ENCODE measurements at regions not wholly inside any gene's neighbourhood (a gene's known extent, or its start where the extent isn't known, plus 50 kb on each side); places are given as distances from the start of the nearest gene placed in this dataset.

DNA sequence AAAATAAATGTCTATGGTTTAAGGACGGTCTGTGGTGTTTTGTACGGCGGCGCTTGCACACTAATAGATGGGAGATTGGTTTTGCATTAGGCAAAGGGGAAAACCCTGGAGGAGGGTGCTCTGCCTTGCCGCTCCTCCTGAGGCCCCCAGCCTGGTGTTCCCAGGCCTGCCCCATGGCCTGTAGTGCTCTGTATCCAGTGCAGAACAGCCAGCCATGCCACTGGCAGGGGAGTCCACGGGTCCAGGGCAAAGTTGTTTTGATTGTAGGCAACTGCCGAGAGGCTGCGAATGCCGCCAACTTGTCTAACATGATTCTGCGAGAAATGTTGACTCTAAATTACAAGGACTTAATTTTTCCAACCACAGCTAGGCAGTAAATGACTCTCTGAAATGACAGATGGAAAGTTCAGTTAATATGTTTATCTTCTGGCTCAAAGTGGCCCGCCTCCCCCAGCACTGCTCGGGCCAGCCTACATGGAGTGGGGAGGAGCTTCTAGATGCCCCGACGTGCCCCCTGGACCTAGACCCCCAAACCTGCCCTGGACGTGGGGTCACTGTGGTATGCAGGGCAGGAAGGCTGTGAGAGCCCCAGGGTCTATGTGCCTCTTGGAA, 104.6 kb upstream of the GDF10 start:
- no peak for DNase-seq

DNA sequence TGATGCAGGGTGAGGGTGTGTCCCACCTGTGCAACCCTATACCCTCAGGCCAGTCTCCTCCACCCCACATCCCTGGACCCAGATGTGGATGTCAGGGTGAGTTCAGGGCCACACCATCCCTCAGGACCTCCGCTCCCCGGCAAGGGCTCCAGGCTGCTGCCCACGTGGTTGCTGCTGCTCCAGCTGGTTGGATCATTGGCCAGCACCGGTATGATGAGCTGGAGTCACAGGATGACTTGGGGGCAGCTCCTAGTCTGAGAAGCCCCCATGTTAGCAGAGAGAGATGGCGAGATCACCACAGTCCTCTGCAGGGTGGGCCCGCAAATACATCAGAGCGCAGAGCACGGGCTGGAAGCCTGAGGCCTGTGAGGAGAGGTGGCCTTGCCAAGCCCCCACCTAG, 103.3 kb upstream of the GDF10 start:
- no peak for DNase-seq

DNA sequence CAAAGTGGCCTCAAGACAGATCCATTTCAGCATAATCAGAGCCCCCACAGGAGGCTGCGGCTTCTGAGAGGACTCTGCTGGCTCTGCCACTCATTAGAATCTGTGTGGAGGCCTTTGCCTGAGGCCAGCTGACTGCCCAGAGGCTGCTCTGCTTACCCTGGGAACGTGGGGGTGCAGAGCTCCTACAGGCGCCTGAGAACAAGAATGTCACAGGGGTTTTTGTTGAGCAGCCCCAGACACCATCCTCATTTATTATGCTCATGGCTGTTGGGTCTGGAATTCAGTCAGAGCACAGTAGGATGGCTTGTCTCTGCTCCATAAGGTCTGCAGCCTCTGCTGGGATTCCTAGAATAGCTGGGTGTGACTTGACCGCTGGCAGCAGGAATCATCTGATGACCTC, 101.8 kb upstream of the GDF10 start:
- DNase-seq = no peak

DNA sequence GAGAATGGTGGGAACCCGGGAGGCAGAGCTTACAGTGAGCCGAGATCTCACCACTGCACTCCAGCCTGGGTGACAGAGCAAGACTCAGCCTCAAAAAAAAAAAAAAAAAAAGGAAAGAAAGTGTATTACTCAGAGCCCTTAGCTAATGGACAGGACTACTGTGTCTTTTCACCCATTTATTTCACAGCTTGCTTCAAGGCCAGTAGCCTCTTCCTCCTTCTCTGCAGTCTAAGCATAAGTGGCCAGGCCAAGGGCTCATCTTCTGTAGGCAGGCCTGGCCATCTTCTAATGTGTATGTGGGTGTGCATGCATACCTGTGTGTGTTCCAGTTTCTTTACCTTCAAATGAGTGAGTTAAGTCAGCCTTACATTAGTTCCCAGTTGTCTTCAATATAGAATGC, 94.8 kb upstream of the GDF10 start:
- DNase-seq = no peak

DNA sequence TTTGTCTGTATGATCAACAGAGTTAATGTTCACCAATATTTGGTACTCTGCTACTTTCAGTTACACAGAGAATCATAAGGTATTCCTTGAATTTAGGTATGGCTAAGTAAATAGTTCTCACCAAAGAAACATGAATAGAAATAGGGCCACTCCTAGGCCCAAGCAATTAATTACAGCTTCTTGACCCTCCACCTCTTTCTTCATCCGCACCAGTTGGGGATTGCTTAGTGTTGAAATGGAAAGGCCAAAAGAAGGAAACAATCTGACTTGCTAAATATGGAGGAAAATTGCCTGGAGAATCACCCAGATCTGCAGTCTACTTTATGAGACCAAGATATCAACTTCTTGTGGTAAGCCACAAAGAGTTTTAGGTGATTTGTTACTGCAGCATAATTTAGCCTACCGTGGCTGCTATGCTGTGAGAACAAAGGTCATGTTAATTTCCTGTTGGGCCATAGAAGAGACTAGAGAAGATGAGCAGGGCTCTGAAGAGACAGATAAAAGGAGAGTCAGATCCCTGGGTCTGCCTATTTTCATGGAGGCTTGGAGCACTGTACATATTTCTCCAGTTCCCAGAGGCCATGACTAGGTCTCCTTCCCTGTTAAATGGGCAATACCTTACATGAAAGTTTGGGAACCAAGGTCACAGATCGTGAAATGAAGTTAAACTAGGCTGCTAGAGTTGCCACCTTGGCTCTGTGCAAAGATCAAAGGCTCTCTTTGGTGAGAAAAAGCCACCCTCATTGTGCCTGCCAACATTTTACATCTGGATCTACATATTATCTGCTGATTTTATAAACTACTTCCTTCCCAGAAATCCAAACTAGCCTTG, 93.3 kb upstream of the GDF10 start:
- no peak for DNase-seq

DNA sequence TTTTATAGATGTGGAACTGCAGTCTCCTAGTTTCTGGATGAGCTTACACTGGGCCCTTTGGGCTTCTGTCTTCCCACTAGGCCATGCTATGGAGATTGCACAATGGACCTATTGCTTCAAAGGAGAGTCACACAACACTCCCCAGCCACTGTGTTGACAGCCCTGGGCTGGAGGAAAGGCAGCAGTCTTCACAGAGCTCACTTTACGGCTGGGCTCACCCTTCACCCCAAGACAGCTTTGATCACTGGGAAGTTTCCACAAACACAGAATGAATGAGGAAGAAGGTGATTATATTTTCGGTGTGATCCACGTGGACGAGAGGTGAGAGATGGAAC, 92.7 kb upstream of the GDF10 start:
- DNase-seq = no peak

DNA sequence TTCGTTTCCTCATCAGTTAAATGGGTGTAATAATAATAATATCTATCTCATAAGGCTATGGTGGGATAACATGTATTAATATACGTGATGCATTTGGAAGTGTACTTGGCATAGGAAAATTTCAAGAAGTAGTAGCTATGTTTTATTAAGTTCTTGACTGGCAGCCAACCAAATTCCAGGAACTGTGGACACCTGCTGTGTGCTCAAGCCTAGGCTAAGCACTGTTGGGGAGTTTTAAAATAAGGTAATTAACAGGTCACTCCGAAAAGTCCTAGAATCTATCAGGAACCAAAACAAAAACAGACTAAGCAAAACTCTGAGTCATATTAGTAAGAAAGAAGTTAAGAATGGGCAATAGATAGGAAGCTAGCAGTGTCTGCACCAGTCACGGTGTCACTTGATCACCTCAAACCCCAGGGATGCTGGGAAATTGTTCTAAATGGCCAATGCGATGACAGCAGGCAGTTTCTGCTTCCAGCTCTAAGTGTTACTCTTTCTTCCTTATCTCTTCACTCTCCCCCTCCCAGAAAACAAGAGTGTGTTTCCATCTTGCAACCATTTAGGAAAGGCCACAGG, 92.0 kb upstream of the GDF10 start:
- no peak for DNase-seq

DNA sequence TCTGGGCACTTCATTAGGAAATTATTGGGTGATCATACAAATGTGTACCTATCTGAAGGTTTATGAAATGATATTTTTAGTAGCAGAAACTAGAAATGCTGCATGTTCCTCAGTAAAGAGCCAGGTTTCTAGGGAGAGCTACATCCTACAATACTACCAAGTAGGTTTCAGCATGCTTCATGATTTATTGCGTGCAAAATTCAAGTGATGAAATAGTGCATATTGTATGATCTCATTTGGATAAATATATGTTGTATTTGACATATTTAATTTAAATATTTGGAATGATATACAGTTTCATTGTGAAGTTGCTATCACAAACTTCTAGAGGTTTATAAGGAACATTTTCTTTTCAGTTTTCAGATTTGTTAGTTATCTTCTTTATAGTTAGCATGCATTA, 90.5 kb upstream of the GDF10 start:
- DNase-seq = no peak

DNA sequence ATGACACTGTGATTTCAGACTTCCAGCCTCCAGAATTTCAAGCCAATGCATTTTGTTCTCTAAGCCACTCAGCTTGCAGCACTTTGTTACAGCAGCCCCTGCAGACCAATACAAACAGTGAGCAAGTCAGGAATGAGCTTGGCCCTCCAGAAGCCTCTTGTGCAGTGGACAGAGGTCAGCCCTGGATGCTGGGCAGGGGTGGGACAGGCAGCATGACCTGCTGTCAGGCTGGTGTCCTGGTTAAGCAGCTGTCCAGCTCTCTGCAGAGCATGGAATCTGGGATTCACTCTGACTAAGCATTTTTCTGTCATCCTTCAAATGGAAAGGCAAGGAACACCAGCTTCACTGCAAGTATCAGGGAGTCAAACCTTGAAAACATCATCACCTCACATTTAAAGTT, 85.5 kb upstream of the GDF10 start:
- no peak for DNase-seq

DNA sequence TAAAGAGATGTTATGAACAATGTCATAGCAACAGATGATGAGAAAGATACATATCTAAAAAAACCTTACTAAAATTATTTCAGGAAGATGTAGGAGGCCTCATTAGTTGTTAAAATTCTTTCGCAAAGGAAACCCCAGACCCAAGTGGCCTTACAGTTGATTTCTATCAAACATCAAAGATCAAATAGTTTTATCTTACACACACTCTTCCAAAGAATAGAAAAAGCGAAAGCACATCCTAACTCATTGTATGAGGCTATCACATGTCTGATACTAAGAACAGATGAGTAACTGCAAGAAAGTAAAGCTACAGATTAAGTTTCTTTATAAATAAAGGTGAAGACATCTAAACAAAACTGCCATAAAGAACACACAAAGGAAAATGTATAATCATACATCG, 82.9 kb upstream of the GDF10 start:
- DNase-seq = no peak

DNA sequence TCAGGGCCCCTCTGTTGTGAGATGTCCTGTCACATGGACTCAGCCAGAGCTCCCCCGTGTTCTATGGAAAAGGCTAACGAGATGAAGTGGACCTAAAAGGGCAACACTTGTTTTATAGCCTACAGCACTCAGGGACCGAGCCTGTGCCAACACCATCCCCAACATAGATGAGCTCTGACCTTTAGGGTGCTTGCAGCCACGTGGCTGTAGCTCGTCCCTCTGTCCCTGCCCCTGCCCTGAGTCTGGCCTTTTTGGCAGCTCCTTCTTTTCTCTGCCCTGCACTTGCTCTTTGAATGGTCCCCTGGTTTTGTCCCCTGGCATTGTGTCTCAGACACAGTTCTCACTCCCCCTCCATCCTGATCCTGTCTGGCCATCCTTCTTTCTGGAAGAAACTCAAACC, 81.2 kb upstream of the GDF10 start:
- no peak for DNase-seq

DNA sequence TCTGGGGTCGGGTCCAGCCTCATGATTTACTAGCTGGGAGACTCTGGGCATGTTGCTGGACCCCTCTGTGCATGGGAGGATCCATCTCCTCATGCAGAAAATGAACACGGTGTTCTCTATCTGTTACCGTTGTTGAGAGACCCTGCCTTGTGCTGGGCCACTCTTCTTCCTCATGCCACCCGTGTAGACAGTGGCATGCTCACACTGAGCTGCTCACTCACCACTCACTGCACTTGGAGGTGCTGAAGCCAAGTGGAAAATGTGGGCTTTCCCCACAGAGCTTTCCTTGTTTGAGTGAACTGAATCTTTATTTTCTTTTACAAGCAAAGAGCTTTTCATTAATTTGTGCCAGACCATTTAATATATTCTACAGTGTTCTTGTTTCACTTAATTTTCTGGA, 77.5 kb upstream of the GDF10 start:
- DNase-seq = no peak

DNA sequence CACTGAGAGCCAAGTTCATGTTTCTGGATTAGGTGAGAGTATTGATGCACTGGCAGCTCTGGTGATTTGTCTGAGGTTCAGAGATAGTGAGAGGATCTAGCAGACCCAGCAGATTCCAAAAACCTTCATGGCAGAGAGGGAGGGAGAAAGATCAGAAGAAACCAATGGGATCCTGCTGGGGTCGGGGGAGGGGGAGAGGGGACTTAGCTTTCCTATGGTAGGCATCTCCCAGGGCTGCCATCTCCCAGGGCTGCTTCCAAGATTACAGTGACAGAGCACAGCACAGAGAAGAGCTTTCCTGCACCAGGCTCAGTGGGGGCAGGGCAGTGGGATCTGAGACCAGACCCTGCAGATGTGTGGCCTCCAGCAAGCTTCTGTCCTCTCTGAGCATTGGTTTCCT, 76.8 kb upstream of the GDF10 start:
- no peak for DNase-seq

DNA sequence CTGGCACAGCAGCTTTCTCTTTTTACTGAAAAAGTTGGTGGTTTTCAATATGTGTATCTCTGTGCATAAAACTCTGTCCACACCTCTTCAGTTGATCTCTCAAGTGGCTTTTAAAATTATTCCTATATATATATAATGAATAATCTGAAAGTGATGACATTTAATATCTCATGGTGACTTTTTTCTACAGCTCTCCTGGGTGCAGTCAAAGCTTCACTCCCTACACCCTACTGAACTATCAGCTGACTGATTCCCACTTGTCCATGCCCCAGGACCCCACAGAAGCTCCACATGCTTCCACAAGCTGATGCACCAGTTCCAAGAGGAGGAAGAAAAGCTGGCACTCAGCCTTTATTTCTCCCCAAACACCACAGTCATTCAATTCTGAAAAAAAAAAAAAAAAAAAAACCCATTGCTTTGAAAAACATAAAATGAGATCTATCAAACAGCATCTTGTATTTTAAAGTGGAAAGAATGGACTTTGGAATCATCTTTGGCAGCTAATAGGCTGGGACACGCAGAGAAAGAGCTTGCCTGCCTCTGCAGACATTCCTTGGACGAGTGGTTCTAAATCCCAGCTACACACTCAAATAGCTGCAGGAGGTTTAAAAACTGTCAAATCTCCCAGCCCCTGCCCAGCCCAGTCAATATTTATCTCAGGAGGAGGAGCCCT, 75.3 kb upstream of the GDF10 start:
- no peak for DNase-seq

DNA sequence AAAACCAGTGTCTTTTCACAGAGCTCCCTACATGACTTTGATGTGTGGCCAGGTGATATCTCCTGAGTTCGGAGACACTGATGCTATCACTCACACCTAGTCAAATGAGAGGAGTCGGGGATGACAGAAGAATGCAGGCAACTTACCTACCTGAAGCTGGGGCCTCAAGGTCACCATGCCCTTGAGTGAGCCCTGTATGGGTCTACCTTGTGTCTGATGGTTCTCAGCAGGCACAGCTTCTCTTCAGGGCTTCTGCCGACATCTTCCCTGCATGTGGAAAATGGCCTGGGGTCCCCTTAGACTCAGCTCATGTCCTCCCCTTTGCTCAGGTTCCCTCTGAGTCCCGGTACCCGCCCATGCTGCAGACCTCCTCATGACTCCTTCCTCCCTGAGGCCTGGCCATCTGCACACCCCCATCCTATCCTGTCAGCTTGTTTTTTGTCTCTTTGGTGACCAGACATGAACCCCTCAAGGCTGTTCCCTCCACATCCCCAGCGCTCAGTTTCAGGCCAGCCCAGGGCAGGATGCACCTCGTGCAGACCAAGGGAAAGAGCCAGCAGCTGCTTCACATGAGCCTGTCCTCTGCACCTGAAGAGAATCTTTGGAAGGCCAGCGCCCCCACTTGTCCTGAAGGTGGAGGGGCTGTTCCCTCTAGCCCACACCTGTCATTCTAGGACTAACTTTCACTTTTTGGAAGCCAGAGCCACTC, 74.6 kb upstream of the GDF10 start:
- DNase-seq = no peak

DNA sequence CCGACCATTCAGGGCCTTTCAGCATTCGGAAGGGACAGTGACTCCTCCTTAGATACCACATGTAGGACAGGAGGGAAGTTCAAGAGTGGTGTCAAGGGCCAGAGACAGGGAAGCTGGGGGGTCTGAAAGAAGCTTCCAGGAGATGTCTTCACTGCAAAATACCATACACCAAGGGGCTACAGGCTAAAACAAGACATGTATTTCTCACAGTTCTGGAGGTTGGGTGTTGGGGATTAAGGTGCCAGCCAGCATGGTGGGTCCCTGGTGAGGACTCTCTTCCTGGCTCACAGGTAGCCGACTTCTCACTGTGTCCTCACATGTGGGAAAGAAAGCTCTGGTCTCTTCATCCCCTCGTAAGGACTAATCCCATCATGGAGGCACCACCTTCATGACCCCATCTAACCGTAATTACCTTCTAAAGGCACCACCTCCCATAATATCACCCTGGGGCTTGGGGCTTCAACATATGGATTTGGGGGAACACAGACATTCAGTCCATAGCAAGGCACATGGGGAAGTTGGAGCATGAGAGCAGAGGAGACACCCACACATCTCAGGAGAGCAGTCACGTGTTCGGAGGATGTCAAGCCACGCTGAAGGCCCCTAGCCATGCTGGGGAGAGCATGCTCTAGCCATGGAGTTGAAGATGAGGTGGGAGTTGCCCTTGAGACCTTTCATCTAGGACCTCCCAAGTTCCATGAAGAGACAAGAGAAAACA, 73.9 kb upstream of the GDF10 start:
- DNase-seq = no peak

DNA sequence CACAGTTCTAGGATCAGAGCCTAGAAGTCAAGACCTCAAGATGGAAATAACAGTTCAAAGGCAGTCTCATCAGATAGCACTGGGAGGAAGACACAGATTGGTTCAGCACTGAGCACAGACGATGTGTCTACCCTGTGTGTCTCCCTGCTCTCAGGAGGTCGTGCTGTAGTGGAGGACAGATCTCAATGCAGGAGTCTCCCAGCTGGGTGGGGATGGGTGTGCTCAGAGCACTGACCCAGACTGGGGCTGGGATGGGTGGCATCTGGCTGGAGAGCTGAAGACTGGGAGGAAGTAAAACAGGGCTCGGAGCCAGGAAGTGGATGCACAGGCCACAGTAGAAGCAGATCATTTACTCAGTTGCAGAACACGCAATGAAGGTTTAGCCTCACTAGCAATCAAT, 69.5 kb upstream of the GDF10 start:
- DNase-seq = no peak

DNA sequence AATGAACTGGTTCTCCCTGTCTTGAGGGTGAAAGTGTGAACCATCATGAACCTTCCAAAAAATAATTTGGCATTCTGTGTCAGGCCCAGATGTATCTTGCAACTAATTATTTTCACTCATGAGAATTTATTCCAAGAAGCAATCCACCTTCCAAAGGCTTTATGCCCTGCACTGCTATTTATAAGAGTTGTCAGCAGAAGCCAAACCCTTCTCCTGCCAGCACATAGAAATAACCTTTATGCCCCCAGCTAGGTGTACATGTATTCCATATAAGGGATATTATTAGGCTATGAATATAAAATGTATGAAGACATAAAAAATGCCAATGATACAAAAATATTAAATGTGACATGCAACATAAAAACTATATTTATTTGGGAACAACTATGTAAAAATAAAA, 69.0 kb upstream of the GDF10 start:
- DNase-seq = no peak

DNA sequence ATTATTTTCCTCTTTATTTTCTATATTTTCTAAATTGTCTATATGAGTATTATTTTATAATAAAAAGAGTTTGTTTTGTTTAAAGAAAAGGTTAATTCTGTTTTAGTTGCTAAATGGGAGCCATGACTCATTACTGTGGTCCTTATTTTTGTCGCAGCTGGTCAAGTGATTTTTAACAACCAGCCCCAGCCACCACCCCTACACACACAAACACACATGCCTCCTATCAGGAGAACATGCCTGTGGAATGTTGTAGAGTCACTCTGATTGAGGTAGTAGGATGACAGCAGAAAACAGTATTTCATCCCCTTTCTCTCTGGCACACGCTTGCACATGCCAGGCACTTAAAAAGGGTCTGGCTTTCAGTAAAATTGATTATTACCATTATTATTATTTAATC, 68.6 kb upstream of the GDF10 start:
- DNase-seq = no peak

DNA sequence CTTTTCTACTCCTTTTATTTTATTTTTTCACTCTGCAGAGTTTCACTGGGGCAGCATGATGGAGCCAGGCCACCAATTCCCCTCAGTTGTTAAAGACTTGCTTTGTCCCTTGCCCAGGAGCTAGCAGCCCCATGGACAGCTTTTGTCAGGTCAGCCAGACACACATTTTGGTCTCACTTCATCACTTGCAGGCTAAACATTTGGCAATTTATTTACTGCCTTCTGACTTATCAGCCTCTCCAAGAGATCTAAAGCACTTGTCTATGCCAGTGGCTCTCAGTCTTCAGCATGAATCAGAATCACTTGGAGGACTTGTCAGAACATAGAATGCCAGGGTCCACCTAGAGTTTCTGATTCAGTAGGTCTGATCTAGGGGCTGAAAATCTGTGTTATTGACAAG, 66.4 kb upstream of the GDF10 start:
- DNase-seq = no peak

DNA sequence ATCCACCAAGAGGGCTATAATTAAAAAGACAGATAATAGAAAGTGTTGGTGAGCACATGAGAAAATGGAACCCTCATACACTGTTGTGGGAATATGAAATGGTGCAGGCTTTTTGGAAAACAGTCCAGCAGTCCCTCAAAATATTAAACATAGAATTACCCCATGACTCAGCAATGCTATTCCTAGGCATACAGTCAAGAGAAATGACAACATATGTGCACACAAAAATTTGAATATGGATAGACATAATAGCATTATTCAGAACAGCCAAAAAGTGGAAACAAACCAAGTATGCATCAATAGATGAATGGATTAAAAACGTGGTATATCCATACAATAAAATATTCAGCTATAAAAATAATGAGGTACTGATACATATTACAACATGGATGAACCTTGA, 64.5 kb upstream of the GDF10 start:
- DNase-seq = no peak

DNA sequence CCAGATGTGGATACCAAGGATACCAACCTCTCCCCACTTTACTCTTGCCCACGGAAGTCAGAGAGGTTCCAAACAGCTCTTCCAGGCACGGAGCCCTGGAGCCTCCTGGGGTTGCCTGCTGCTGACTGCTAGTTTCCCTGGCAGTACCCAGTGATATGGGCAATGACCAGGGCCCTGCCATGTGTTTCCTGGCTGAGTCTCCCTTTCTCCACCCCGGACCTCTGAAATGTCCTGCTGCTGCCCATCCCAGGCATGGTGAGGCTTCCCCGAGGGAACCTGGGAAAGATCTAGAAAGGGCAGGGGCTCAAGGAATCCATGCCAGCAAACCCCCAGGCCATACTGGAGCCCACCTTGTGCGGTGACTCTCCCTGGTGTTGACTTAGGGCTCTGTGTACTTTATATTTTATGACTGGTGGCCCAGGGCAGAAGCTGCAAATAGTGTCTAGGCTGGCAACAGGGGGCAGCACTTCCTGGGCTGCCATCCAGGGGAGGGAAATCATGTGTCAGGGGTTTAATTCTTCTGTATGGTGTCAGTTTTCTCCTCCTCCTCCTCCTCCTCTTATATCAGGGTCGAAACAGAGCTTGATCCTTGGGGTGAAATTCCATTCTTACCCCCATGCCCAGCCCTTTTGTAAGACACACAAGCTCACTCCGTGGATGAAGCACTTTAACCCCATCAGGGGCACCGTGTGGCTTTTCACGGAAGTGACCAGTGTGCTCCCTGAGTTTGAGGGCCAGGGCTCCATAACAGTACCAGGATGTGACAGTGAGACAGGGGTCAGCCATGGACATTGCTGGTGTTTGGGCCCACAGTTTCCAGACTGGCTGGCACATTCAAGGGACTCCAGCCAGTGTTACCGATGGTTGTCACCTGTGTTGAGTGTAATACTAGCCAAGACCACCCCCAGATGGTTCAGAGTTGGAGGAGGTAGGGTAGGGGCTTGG, 62.4 kb upstream of the GDF10 start:
- DNase-seq = no peak
